ENCODE measurements at regions not wholly inside any gene's neighbourhood (a gene's known extent, or its start where the extent isn't known, plus 50 kb on each side); places are given as distances from the start of the nearest gene placed in this dataset.

DNA sequence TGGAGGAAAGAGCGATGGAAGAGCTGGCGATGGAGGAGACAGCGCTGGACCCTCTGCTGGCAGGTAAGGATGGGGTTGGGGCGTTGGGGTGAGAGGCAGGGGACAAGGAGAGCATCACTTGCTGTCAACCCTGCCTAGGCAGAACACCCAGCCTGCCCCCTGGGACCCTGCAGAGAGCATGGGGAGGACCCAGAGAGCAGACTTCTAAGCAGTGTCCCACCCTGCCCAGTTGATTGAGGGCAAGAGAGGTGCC lies 111.6 kb upstream of the ANO1 start:
- TF ChIP-seq GATA2 (IDR thresholded peaks at IDR 0.05; ENCODE audit: low read depth, low read length): no peak
- TF ChIP-seq GATA3 (IDR thresholded peaks at IDR 0.05; ENCODE audit: low read depth, low read length): no peak
